Tibial nerve (tissue), 4 donors: ENCODE measurements at regions not wholly inside any gene's neighbourhood (a gene's known extent, or its start where the extent isn't known, plus 50 kb on each side); places are given as distances from the start of the nearest gene placed in this dataset.

Experiments used
- DNase-seq, 2 donors: peaks; one replicate each; pipeline ENCODE4 v3.0.0-alpha.2; 2019; ENCODE audit warnings: low spot score in 2 of 2
- H3K27ac ChIP-seq, 4 donors: fragments of 200-600 bp; sonication (generic) in 3 of 4; one replicate each; pipeline ENCODE4 v1.5.1; 2017 to 2019; ENCODE audit warnings: mild to moderate bottlenecking in 1 of 4
- H3K27me3 ChIP-seq, 2 donors: fragments of 200-600 bp; sonication (generic) in 1 of 2; one replicate each; pipeline versions ENCODE4 v1.5.1 to v1.6.0; 2017 to 2019
- H3K36me3 ChIP-seq, 3 donors: fragments of 200-600 bp; sonication (generic); one replicate each; pipeline ENCODE4 v1.5.1; 2018 to 2019
- H3K4me1 ChIP-seq, 4 donors: fragments of 200-600 bp; sonication (generic) in 3 of 4; one replicate each; pipeline ENCODE4 v1.5.1; 2017 to 2019
- H3K4me3 ChIP-seq, 4 donors: fragments of 200-600 bp; sonication (generic) in 3 of 4; one replicate each; pipeline ENCODE4 v1.5.1; 2017 to 2019; ENCODE audit warnings: mild to moderate bottlenecking in 1 of 4, moderate library complexity in 1 of 4
- H3K9me3 ChIP-seq, 4 donors: fragments of 200-600 bp; sonication (generic) in 3 of 4; one replicate each; pipeline ENCODE4 v1.5.1; 2017 to 2019
- EP300 ChIP-seq, 2 donors: sonication (generic); formaldehyde crosslinking; IDR thresholded peaks; one replicate each; pipeline ENCODE4 v1.6.1; 2017; ENCODE audit warnings: antibody characterized with exemption in 2 of 2, mild to moderate bottlenecking in 1 of 2
- POLR2A ChIP-seq, 2 donors: fragments of 450-650 bp; IDR thresholded peaks; one replicate each; pipeline ENCODE4 v1.6.1; 2017; ENCODE audit warnings: antibody characterized with exemption in 2 of 2, mild to moderate bottlenecking in 2 of 2, moderate library complexity in 2 of 2
- WGBS, 2 donors: methylation state at CpG; one replicate each; pipeline ENCODE4 v1.1.5; 2018; 5-methylcytosine and 5-hydroxymethylcytosine counted together
- TF ChIP-seq, protein P1 (sequence below), 5 experiments: fragments of 200-600 bp in 3 of 5; fragments of 450-650 bp in 2 of 5; sonication (generic) in 3 of 5; IDR thresholded peaks; one replicate each; pipeline ENCODE4 v1.5.1; 2016 to 2019; ENCODE audit warnings: antibody characterized with exemption in 5 of 5, mild to moderate bottlenecking in 3 of 5, moderate library complexity in 2 of 5

GRCh38 chr22:22072169-22072836, 89.7 kb upstream of the TOP3B start:
- 94 to 95% methylated on average over 2 of the region's 2 CpGs for WGBS, 2 donors
- no peak for DNase-seq

GRCh38 chr22:22071455-22071854, 88.9 kb upstream of the TOP3B start:
- no peaks in the 10 kb centered on the region for H3K36me3 ChIP-seq
- no peak overlapping the region for H3K27ac ChIP-seq
- 87 to 95% methylated on average over 2 of the region's 2 CpGs for WGBS, 2 donors
- peaks cover 0 to 20% (median 4%) of the 10 kb centered on the region in 4 donors for H3K4me1 ChIP-seq
- H3K9me3 ChIP-seq: no peaks in the 10 kb centered on the region
- TF ChIP-seq EP300 (IDR thresholded peaks at IDR 0.05) (no peak), POLR2A (IDR thresholded peaks at IDR 0.05) (no peak)
- TF ChIP-seq, protein P1, sequence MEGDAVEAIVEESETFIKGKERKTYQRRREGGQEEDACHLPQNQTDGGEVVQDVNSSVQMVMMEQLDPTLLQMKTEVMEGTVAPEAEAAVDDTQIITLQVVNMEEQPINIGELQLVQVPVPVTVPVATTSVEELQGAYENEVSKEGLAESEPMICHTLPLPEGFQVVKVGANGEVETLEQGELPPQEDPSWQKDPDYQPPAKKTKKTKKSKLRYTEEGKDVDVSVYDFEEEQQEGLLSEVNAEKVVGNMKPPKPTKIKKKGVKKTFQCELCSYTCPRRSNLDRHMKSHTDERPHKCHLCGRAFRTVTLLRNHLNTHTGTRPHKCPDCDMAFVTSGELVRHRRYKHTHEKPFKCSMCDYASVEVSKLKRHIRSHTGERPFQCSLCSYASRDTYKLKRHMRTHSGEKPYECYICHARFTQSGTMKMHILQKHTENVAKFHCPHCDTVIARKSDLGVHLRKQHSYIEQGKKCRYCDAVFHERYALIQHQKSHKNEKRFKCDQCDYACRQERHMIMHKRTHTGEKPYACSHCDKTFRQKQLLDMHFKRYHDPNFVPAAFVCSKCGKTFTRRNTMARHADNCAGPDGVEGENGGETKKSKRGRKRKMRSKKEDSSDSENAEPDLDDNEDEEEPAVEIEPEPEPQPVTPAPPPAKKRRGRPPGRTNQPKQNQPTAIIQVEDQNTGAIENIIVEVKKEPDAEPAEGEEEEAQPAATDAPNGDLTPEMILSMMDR (IDR thresholded peaks at IDR 0.05): no peak
- H3K4me3 ChIP-seq: no peak overlapping the region
- no peaks in the 10 kb centered on the region for H3K27me3 ChIP-seq
- no peak for DNase-seq

More at GRCh38 chr22:22072169-22072836, 89.7 kb upstream of the TOP3B start:
- Histone ChIP-seq H3K36me3 (no peaks in the 10 kb centered on the region), H3K27me3 (no peaks in the 10 kb centered on the region), H3K4me3 (no peak overlapping the region), H3K4me1 (peaks cover 0 to 20% (median 4%) of the 10 kb centered on the region in 4 donors), H3K27ac (no peak overlapping the region), H3K9me3 (no peaks in the 10 kb centered on the region)
- no peak for TF ChIP-seq POLR2A (IDR thresholded peaks at IDR 0.05)
- TF ChIP-seq, protein P1 (IDR thresholded peaks at IDR 0.05): no peak
- no peak for TF ChIP-seq EP300 (IDR thresholded peaks at IDR 0.05)

- H3K27me3 ChIP-seq: no peaks in the 10 kb centered on the region
- WGBS, 2 donors: 73 to 81% methylated on average over 1 to 2 of the region's 2 CpGs
- no peak for TF ChIP-seq POLR2A (IDR thresholded peaks at IDR 0.05)
- no peak for DNase-seq
- no peaks in the 10 kb centered on the region for H3K9me3 ChIP-seq
- H3K27ac ChIP-seq: no peak overlapping the region
- peaks cover 0 to 18% (median 4%) of the 10 kb centered on the region in 4 donors for H3K4me1 ChIP-seq
- no peaks in the 10 kb centered on the region for H3K36me3 ChIP-seq
- no peak overlapping the region for H3K4me3 ChIP-seq
These were observed 87.8 kb upstream of the TOP3B start for GRCh38 chr22:22070371-22070824.

GRCh38 chr22:22069450-22070370, 87.1 kb upstream of the TOP3B start:
- H3K27ac ChIP-seq: no peak overlapping the region
- no peak for TF ChIP-seq POLR2A (IDR thresholded peaks at IDR 0.05)

GRCh38 chr22:22068657-22069056, 86.1 kb upstream of the TOP3B start:
- TF ChIP-seq EP300 (IDR thresholded peaks at IDR 0.05): no peak
- TF ChIP-seq POLR2A (IDR thresholded peaks at IDR 0.05): no peak
- TF ChIP-seq, protein P1 (IDR thresholded peaks at IDR 0.05): no peak
- Histone ChIP-seq H3K36me3 (no peaks in the 10 kb centered on the region), H3K27me3 (no peaks in the 10 kb centered on the region), H3K9me3 (no peaks in the 10 kb centered on the region), H3K27ac (no peak overlapping the region), H3K4me1 (peaks cover 0 to under 1% (median 0%) of the 10 kb centered on the region in 4 donors), H3K4me3 (no peak overlapping the region)
- 85 to 91% methylated on average over 2 of the region's 2 CpGs for WGBS, 2 donors
- DNase-seq: no peak

More at GRCh38 chr22:22069450-22070370, 87.1 kb upstream of the TOP3B start:
- Histone ChIP-seq H3K4me1 (peaks cover 0 to 11% (median 2%) of the 10 kb centered on the region in 4 donors), H3K4me3 (no peak overlapping the region), H3K27me3 (no peaks in the 10 kb centered on the region), H3K36me3 (no peaks in the 10 kb centered on the region), H3K9me3 (no peaks in the 10 kb centered on the region)
- 94 to 99% methylated on average over 6 of the region's 6 CpGs for WGBS, 2 donors
- DNase-seq: no peak

GRCh38 chr22:22068025-22068424, 85.4 kb upstream of the TOP3B start:
- H3K27me3 ChIP-seq: no peaks in the 10 kb centered on the region
- H3K4me3 ChIP-seq: no peak overlapping the region
- 74 to 89% methylated on average over 2 of the region's 2 CpGs for WGBS, 2 donors
- no peaks in the 10 kb centered on the region for H3K9me3 ChIP-seq
- H3K36me3 ChIP-seq: no peaks in the 10 kb centered on the region
- DNase-seq: no peak
- H3K27ac ChIP-seq: no peak overlapping the region
- TF ChIP-seq EP300 (IDR thresholded peaks at IDR 0.05) (no peak), POLR2A (IDR thresholded peaks at IDR 0.05) (no peak)
- TF ChIP-seq, protein P1 (IDR thresholded peaks at IDR 0.05): no peak
- H3K4me1 ChIP-seq: no peaks in the 10 kb centered on the region
